WERI-Rb-1 (cell line): ENCODE measurements at regions not wholly inside any gene's neighbourhood (a gene's known extent, or its start where the extent isn't known, plus 50 kb on each side); places are given as distances from the start of the nearest gene placed in this dataset.

Experiments
- DNase-seq: peaks from one replicate; pipeline ENCODE4 v3.0.0-alpha.2; 2020
- H3K27ac ChIP-seq: fragments of 250-450 bp; sonication (Bioruptor Pico); 2 replicates; pipeline ENCODE4 v1.5.1; 2020; ENCODE audit warnings: mild to moderate bottlenecking, moderate library complexity
- H3K27me3 ChIP-seq: fragments of 250-450 bp; sonication (Bioruptor Pico); 2 replicates; pipeline ENCODE4 v1.5.1; 2021; ENCODE audit warnings: mild to moderate bottlenecking, low read depth, moderate library complexity; ENCODE audit not compliant: insufficient read depth, severe bottlenecking
- H3K36me3 ChIP-seq: fragments of 250-450 bp; sonication (Bioruptor Pico); 2 replicates; pipeline ENCODE4 v1.5.1; 2020; ENCODE audit warnings: mild to moderate bottlenecking, moderate library complexity
- H3K4me3 ChIP-seq: 2 replicates; pipeline ENCODE4 v1.5.1; 2011; ENCODE audit warnings: low read depth, mild to moderate bottlenecking, control low read depth, low read length
- H3K9me3 ChIP-seq: fragments of 250-450 bp; sonication (Bioruptor Pico); 2 replicates; pipeline ENCODE4 v1.5.1; 2021; ENCODE audit warnings: mild to moderate bottlenecking, moderate library complexity; ENCODE audit not compliant: severe bottlenecking
- CTCF ChIP-seq: IDR thresholded peaks from 2 replicates; pipeline ENCODE4 v1.5.1; 2011; ENCODE audit warnings: low read depth, mild to moderate bottlenecking, control low read depth, inconsistent platforms, low read length

GRCh38 chr11:70845591-70846041, 406.8 kb downstream of the SHANK2 start:
- H3K36me3 ChIP-seq: no peaks in the 10 kb centered on the region
- no peak overlapping the region for H3K4me3 ChIP-seq
- no peak for TF ChIP-seq CTCF
- no peak for DNase-seq
- no peaks in the 10 kb centered on the region for H3K27me3 ChIP-seq
- H3K9me3 ChIP-seq: no peaks in the 10 kb centered on the region
- H3K27ac ChIP-seq: no peak overlapping the region

- no peak for DNase-seq
- no peaks in the 10 kb centered on the region for H3K27me3 ChIP-seq
- no peak overlapping the region for H3K27ac ChIP-seq
- no peak overlapping the region for H3K4me3 ChIP-seq
- no peaks in the 10 kb centered on the region for H3K9me3 ChIP-seq
- no peaks in the 10 kb centered on the region for H3K36me3 ChIP-seq
- no peak for TF ChIP-seq CTCF
Measured at GRCh38 chr11:70846781-70847655, 405.4 kb downstream of the SHANK2 start.

- H3K27ac ChIP-seq: no peak overlapping the region
- no peaks in the 10 kb centered on the region for H3K27me3 ChIP-seq
- no peak for DNase-seq
- H3K36me3 ChIP-seq: no peaks in the 10 kb centered on the region
- no peaks in the 10 kb centered on the region for H3K9me3 ChIP-seq
- H3K4me3 ChIP-seq: no peak overlapping the region
- no peak for TF ChIP-seq CTCF
Measured at GRCh38 chr11:70848243-70848750, 404.1 kb downstream of the SHANK2 start.

- Histone ChIP-seq H3K4me3 (no peak overlapping the region), H3K9me3 (no peaks in the 10 kb centered on the region), H3K27ac (no peak overlapping the region), H3K27me3 (no peaks in the 10 kb centered on the region), H3K36me3 (no peaks in the 10 kb centered on the region)
- no peak for DNase-seq
- no peak for TF ChIP-seq CTCF
Measured at GRCh38 chr11:70849031-70849430, 403.3 kb downstream of the SHANK2 start.

GRCh38 chr11:70851308-70851707, 401.1 kb downstream of the SHANK2 start:
- no peaks in the 10 kb centered on the region for H3K9me3 ChIP-seq

More at GRCh38 chr11:70851308-70851707, 401.1 kb downstream of the SHANK2 start:
- no peak for TF ChIP-seq CTCF
- DNase-seq: no peak
- Histone ChIP-seq H3K27ac (no peak overlapping the region), H3K36me3 (no peaks in the 10 kb centered on the region), H3K4me3 (no peak overlapping the region), H3K27me3 (no peaks in the 10 kb centered on the region)
